AG04449 (cell line): ENCODE measurements at regions not wholly inside any gene's neighbourhood (a gene's known extent, or its start where the extent isn't known, plus 50 kb on each side); places are given as distances from the start of the nearest gene placed in this dataset.
A peak's percentile ranks its signal among the peaks of the same experiment; 100 is the strongest.
"Not testable (repeated sequence)": the region's sequence is repeated elsewhere in the genome, so short reads cannot be mapped to it uniquely, and the experiment has no call there.

Source experiments
- CTCF ChIA-PET: fragments of 350-600 bp; formaldehyde crosslinking; extraction: SDS; loops from one replicate; lab custom pipeline; 2021; ENCODE audit warnings: antibody characterized with exemption; lab: Yijun Ruan, JAX
- POLR2A ChIA-PET: fragments of 400-600, 350-600 bp; formaldehyde crosslinking; extraction: SDS; loops from one replicate; lab custom pipeline; 2020; ENCODE audit warnings: antibody characterized with exemption, inconsistent platforms; lab: Yijun Ruan, JAX
- DNase-seq: peaks from one replicate; pipeline ENCODE4 v3.0.0-alpha.2; 2010; ENCODE audit warnings: low read depth, low spot score
- H3K4me3 ChIP-seq: 2 replicates; pipeline ENCODE4 v1.5.1; 2011; ENCODE audit warnings: low read depth, mild to moderate bottlenecking, control low read depth, low read length
- CTCF ChIP-seq: IDR thresholded peaks from one replicate; pipeline ENCODE4 v1.5.1; 2011; ENCODE audit warnings: mild to moderate bottlenecking, moderate library complexity, low read length, control low read depth, inconsistent platforms; ENCODE audit not compliant: insufficient read depth; ENCODE audit errors: missing control alignments

GRCh38 chr12:75698052-75698451 lies 186.6 kb upstream of the KRR1 start:
- DNase-seq, result no peak
- ChIA-PET POLR2A (no interaction called here), CTCF (no interaction called here)
- TF ChIP-seq CTCF, result no peak
- no peak overlapping the region for H3K4me3 ChIP-seq

- POLR2A ChIA-PET, result no interaction called here
- TF ChIP-seq CTCF, result no peak
- H3K4me3 ChIP-seq, result no peak overlapping the region
- CTCF ChIA-PET, result interaction anchor here (1.5 kb wide), 1 partner anchor 169 kb away, joined by 3 read pairs; no protein-coding TSS in a partner anchor
- DNase-seq, result no peak
These were observed 184.5 kb upstream of the KRR1 start for GRCh38 chr12:75695926-75696325.

GRCh38 chr12:75694534-75695268 lies 183.3 kb upstream of the KRR1 start:
- no peak for DNase-seq
- no peak for TF ChIP-seq CTCF
- CTCF ChIA-PET, result interaction anchor here (1.1 to 1.5 kb wide), 2 partner anchors 168 kb away, joined by 3 to 4 read pairs; no protein-coding TSS in a partner anchor
- POLR2A ChIA-PET, result no interaction called here
- no peak overlapping the region for H3K4me3 ChIP-seq

- H3K4me3 ChIP-seq, result no peak overlapping the region
- CTCF ChIA-PET, result no interaction called here
- no peak for TF ChIP-seq CTCF
- DNase-seq, result no peak
- POLR2A ChIA-PET, result no interaction called here
These were observed 181.5 kb upstream of the KRR1 start for GRCh38 chr12:75692876-75693275.

GRCh38 chr12:75690296-75690955 lies 179.0 kb upstream of the KRR1 start:
- ChIA-PET POLR2A (interaction anchor here (1.0 kb wide), 1 partner anchor 335 kb away, joined by 4 read pairs; no protein-coding TSS in a partner anchor), CTCF (no interaction called here)
- TF ChIP-seq CTCF, result no peak
- no peak overlapping the region for H3K4me3 ChIP-seq
- peak; percentile 95 for DNase-seq

GRCh38 chr12:75686233-75686632 lies 174.8 kb upstream of the KRR1 start:
- POLR2A ChIA-PET, H3K4me3 ChIP-seq, DNase-seq: not testable (repeated sequence)
- CTCF ChIA-PET, result interaction anchor here (1.5 kb wide), 1 partner anchor 344 kb away, joined by 3 read pairs; no protein-coding TSS in a partner anchor
